Ishikawa (cell line): ENCODE measurements at regions not wholly inside any gene's neighbourhood (a gene's known extent, or its start where the extent isn't known, plus 50 kb on each side); places are given as distances from the start of the nearest gene placed in this dataset.

Source experiments
- CEBPB ChIP-seq: IDR thresholded peaks from 2 replicates; pipeline ENCODE4 v1.6.1; 2012
- CREB1 ChIP-seq: IDR thresholded peaks from 2 replicates; pipeline ENCODE4 v1.6.1; 2012; ENCODE audit warnings: low read depth
- EGR1 ChIP-seq: IDR thresholded peaks from 2 replicates; pipeline ENCODE4 v1.6.1; 2012
- EP300 ChIP-seq: IDR thresholded peaks from 2 replicates; pipeline ENCODE4 v1.6.1; 2012; ENCODE audit warnings: borderline replicate concordance
- FOXM1 ChIP-seq: IDR thresholded peaks from 2 replicates; pipeline ENCODE4 v1.6.1; 2012; ENCODE audit warnings: low read depth, borderline replicate concordance
- NFIC ChIP-seq: IDR thresholded peaks from 2 replicates; pipeline ENCODE4 v1.6.1; 2012
- RAD21 ChIP-seq: IDR thresholded peaks from 2 replicates; pipeline ENCODE4 v1.6.1; 2012; ENCODE audit warnings: low read depth
- TAF1 ChIP-seq: IDR thresholded peaks from 2 replicates; pipeline ENCODE4 v1.6.1; 2012; ENCODE audit warnings: low read depth, mild to moderate bottlenecking
- TCF12 ChIP-seq: IDR thresholded peaks from 2 replicates; pipeline ENCODE4 v1.6.1; 2012; ENCODE audit warnings: low read depth
- TEAD4 ChIP-seq: IDR thresholded peaks from 2 replicates; pipeline ENCODE4 v1.6.1; 2012
- YY1 ChIP-seq: IDR thresholded peaks from 2 replicates; pipeline ENCODE4 v1.6.1; 2012; ENCODE audit warnings: low read depth
- ZBTB7A ChIP-seq: IDR thresholded peaks from 2 replicates; pipeline ENCODE4 v1.6.1; 2012; ENCODE audit warnings: low read depth
- TF ChIP-seq, protein P1 (sequence below): IDR thresholded peaks from 2 replicates; pipeline ENCODE4 v1.6.1; 2012
- TF ChIP-seq, protein P2 (sequence below): IDR thresholded peaks from 2 replicates; pipeline ENCODE4 v1.6.1; 2012; ENCODE audit warnings: low read depth, mild to moderate bottlenecking
- TF ChIP-seq, protein P3 (sequence below): IDR thresholded peaks from 2 replicates; pipeline ENCODE4 v1.6.1; 2012

DNA sequence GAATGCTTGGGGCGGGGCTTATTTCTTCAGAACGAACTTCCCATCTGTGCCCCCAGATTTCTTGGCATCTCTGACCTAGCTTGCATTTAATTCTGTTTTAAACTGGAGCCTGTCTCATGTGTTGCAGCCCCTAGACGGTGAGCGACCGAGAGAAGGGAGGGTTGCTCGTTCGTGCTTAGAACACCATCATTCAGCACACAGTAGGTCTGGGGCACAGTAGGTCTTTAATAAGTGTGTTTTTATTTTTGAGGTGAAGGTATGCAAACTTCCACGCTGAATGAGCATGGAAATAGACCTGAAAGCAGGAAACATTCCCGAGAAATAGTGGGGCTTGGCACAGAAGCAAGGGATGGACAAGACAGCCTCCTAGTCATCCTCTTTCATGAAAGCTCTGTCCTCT lies 57.0 kb upstream of the TAC4 start:
- TF ChIP-seq CEBPB: no peak
- no peak for TF ChIP-seq FOXM1
- TF ChIP-seq, protein P1, sequence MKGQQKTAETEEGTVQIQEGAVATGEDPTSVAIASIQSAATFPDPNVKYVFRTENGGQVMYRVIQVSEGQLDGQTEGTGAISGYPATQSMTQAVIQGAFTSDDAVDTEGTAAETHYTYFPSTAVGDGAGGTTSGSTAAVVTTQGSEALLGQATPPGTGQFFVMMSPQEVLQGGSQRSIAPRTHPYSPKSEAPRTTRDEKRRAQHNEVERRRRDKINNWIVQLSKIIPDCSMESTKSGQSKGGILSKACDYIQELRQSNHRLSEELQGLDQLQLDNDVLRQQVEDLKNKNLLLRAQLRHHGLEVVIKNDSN: no peak
- no peak for TF ChIP-seq NFIC
- TF ChIP-seq, protein P2, sequence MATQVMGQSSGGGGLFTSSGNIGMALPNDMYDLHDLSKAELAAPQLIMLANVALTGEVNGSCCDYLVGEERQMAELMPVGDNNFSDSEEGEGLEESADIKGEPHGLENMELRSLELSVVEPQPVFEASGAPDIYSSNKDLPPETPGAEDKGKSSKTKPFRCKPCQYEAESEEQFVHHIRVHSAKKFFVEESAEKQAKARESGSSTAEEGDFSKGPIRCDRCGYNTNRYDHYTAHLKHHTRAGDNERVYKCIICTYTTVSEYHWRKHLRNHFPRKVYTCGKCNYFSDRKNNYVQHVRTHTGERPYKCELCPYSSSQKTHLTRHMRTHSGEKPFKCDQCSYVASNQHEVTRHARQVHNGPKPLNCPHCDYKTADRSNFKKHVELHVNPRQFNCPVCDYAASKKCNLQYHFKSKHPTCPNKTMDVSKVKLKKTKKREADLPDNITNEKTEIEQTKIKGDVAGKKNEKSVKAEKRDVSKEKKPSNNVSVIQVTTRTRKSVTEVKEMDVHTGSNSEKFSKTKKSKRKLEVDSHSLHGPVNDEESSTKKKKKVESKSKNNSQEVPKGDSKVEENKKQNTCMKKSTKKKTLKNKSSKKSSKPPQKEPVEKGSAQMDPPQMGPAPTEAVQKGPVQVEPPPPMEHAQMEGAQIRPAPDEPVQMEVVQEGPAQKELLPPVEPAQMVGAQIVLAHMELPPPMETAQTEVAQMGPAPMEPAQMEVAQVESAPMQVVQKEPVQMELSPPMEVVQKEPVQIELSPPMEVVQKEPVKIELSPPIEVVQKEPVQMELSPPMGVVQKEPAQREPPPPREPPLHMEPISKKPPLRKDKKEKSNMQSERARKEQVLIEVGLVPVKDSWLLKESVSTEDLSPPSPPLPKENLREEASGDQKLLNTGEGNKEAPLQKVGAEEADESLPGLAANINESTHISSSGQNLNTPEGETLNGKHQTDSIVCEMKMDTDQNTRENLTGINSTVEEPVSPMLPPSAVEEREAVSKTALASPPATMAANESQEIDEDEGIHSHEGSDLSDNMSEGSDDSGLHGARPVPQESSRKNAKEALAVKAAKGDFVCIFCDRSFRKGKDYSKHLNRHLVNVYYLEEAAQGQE: no peak
- no peak for TF ChIP-seq ZBTB7A
- no peak for TF ChIP-seq CREB1

DNA sequence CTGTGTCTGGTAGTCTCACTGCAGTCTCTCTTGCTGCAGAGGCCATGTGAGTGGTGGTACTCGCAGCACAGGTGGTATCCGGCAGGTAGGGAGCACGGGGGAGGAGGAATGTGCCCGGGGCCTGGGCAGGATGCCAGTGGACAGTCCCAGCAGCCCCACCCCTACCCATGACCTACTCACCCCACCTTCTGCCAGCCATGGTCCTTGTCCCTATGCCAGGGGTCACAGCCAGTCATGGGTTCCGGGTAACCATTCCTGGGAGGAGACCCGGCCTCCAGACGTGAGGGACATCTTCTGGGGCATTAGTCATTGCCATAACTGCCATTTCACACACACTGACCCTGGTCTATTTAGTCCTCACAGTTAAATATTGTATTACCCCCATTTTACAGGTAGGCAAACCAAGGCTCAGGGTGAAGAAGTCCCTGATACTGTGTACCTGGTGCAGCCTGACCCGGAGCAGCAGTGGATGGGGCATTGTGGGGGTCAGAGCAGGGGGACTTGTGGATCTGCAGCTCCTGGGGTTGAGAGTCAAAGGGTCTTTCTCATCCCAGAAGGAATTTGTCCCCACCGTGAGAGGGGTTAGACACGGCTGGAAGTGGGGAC lies 58.8 kb upstream of the TAC4 start:
- TF ChIP-seq NFIC (0 out of 2 replicates have a peak, but pooled peaks have one; percentile 15), TCF12 (no peak)

DNA sequence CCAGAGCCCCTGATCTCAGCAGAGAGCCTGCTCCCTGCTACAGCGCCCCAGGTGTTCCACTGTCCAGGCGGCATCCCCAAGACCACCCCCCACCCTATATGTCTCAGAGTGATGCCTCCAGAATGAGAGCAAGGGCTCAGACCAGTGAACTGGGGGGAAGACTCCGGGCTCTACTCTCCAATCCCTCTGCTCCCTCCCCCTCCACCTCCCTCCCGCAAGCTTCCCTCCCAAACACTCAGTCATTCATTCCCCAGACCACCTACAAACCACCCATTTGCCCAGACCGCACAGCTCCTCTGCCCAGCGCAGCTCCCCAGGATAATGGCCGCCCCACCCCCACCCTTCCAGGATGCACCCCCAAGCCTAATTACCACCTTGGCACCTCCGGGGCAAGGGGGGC lies 59.4 kb upstream of the TAC4 start:
- TF ChIP-seq EGR1 (no peak), EP300 (no peak), NFIC (no peak), YY1 (no peak), ZBTB7A (no peak), TAF1 (no peak), FOXM1 (no peak), RAD21 (no peak), CREB1 (no peak), TEAD4 (no peak), CEBPB (no peak), TCF12 (no peak)
- TF ChIP-seq, protein P2: no peak
- TF ChIP-seq, protein P3, sequence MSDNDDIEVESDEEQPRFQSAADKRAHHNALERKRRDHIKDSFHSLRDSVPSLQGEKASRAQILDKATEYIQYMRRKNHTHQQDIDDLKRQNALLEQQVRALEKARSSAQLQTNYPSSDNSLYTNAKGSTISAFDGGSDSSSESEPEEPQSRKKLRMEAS: no peak
- TF ChIP-seq, protein P1: no peak

DNA sequence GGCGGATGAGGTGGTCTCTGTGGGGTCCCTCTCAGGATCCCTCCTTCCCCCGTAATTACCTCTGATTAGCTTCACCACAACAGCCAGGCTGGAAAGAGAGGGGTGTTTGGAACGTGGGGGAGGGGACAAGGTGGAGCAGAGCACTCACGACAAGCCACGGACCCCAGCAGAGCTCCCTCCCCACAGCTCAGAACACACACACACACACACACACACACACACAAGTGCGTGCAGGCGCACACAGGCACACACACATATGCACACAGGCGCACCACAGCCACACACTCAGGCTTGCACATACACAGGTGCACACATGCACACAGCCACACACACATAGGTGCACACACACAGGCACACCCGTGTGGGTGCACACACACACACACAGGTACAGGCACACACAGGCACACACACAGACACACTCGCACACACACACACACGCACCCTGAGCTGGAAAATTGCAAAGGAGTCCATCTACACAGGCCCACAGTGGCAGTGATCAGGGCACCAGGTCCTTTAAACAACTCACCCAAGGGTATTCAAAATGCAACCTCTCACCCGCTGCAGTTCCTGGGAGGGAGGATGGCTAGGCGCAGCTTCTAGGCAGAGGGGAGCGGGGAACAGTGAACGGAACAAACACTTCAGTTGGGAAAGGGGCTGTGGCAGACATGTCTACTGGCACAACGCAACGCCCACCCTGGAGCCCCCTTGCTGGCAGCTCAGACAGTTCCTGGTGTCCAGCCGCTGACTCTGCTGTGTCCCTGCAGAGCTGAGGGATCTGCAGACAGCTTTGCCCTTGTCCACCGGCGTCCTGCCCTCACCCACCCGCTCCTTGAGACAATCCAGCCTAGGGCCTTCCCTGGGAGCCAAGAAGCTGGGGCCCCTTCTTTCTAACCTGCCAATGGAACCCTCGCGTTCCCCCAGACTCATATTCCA lies 59.9 kb upstream of the DLX4 start:
- TF ChIP-seq ZBTB7A: no peak
- TF ChIP-seq, protein P3: no peak
- TF ChIP-seq RAD21: no peak
- no peak for TF ChIP-seq FOXM1
- TF ChIP-seq CEBPB: no peak
- TF ChIP-seq TAF1: no peak

DNA sequence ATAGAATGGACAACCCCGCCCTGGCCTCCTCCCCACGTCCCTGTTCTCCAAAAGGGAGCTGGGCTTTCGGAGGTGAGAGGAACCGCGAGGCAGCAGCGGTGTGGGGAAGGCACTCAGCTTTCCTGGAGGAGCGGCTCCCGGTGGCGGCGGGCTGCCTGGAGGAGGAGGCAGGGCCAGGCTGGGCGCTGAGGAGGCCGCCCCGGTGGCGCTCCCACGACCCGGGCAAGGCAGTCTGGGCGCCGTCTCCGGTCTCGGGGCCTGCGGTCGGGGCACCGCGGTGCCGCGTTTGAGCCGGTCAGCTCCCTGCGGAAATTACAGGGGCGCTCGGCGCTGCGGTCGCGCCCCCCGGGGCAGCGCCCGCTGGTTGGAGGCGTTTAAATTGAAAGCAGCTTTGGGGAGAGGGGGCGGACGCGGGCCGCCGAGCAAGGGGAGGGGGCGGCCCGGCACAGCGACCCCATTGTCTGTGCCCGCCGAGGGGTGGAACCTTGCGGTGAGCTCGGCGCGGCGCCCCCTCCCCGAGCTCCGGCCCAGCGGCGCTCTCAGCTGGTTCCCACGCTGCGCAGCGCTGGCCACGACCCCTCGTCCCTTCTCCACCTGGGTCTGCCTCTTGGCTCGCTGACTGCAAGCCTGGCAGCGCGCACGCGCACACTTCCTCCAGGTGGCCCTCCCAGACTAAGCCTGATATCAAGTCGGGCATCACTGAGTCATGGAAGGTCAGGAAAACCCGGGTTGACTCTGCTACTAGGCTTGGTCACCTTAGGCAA lies 58.7 kb upstream of the DLX4 start:
- TF ChIP-seq ZBTB7A (peak; percentile 43; the same call in 1 of the 2 replicates), EP300 (no peak), TCF12 (no peak), EGR1 (peak; percentile 14; the same call in 1 of the 2 replicates)

DNA sequence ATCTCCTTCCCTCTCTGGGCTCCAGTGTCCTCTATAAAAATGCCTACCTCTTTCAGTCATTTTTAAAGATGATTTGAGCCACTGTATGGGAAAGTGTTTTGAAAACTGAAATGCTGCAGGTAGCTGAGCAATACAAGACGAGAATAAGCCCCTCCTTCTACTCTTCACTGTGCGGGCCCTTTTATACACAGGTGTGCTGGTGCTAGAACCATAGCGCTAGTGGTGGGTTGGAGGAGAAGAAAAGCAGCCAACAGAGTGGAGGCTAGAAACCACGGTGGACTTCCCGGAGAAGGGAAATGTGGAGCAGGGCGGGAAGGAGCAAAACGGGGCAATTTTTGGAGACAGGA lies 58.2 kb upstream of the DLX4 start:
- TF ChIP-seq ZBTB7A: no peak
- TF ChIP-seq EGR1: no peak
- TF ChIP-seq, protein P3: no peak
- no peak for TF ChIP-seq EP300
- no peak for TF ChIP-seq TAF1
- no peak for TF ChIP-seq RAD21
- no peak for TF ChIP-seq TEAD4
- TF ChIP-seq NFIC: no peak
- no peak for TF ChIP-seq TCF12
- TF ChIP-seq CEBPB: no peak
- TF ChIP-seq, protein P2: no peak
- no peak for TF ChIP-seq FOXM1
- TF ChIP-seq, protein P1: no peak
- TF ChIP-seq CREB1: no peak
- no peak for TF ChIP-seq YY1
